Mucosa of descending colon (tissue), 3 donors: ENCODE measurements at regions not wholly inside any gene's neighbourhood (a gene's known extent, or its start where the extent isn't known, plus 50 kb on each side); places are given as distances from the start of the nearest gene placed in this dataset.
"Not testable (repeated sequence)": the region's sequence is repeated elsewhere in the genome, so short reads cannot be mapped to it uniquely, and the experiment has no call there.

Experiments used
- ATAC-seq: fragments of 200-7000 bp; cut with Tn5 transposase; one replicate; pipeline ENCODE4 v1.9.1; 2020; ENCODE audit warnings: mild to moderate bottlenecking, moderate library complexity
- DNase-seq, 3 donors: peaks; one replicate each; pipeline ENCODE4 v3.0.0-alpha.2; 2020
- H3K36me3 ChIP-seq: fragments of 200-600 bp; one replicate; pipeline ENCODE4 v1.8.0; 2021; ENCODE audit warnings: low read depth, mild to moderate bottlenecking
- H3K4me1 ChIP-seq: fragments of 200-600 bp; one replicate; pipeline ENCODE4 v1.8.0; 2021; ENCODE audit warnings: low read depth, mild to moderate bottlenecking
- H3K4me3 ChIP-seq: fragments of 200-600 bp; one replicate; pipeline ENCODE4 v1.8.0; 2021; ENCODE audit warnings: mild to moderate bottlenecking
- H3K9me3 ChIP-seq: fragments of 200-600 bp; one replicate; pipeline ENCODE4 v1.8.0; 2021; ENCODE audit warnings: mild to moderate bottlenecking
- CTCF ChIP-seq: fragments of 200-600 bp; IDR thresholded peaks from one replicate; pipeline ENCODE4 v1.8.0; 2022; ENCODE audit warnings: antibody characterized with exemption, mild to moderate bottlenecking
- intact Hi-C, 2 donors: fragments of 100-400 bp; cut with DNase I in 1 of 2; cut with micrococcal nuclease in 1 of 2; formaldehyde crosslinking; loops; one replicate each; pipeline versions ENCODE4 v1.11.0 to v1.11.1; 2022; cut with DNase I, micrococcal nuclease
- donor health status: DM: no; HTN: no; CAD: no; lungs with moderate emphysema.
- donor health status: DM: no; HTN: no; CAD: no.
- donor health status: DM: no; HTN: yes; CAD: no.

GRCh38 chr7:67631476-67631875 is 634.8 kb downstream of the TYW1 start:
- H3K4me1 ChIP-seq = no peaks in the 10 kb centered on the region
- H3K36me3 ChIP-seq = no peaks in the 10 kb centered on the region
- H3K9me3 ChIP-seq = no peaks in the 10 kb centered on the region
- intact Hi-C loops = no loop called here
- DNase-seq (no peak), ATAC-seq (no peak)
- TF ChIP-seq CTCF = no peak
- H3K4me3 ChIP-seq = no peak overlapping the region

GRCh38 chr7:67635271-67635670 is 638.6 kb downstream of the TYW1 start:
- no peaks in the 10 kb centered on the region for H3K36me3 ChIP-seq
- no peak for ATAC-seq
- intact Hi-C loops = no loop called here

GRCh38 chr7:67636348-67637022 is 639.9 kb downstream of the TYW1 start:
- DNase-seq = no peak
- Histone ChIP-seq H3K4me3 (no peak overlapping the region), H3K36me3 (no peaks in the 10 kb centered on the region), H3K4me1 (no peaks in the 10 kb centered on the region), H3K9me3 (no peaks in the 10 kb centered on the region)
- intact Hi-C loops = no loop called here
- TF ChIP-seq CTCF = no peak
- no peak for ATAC-seq

More at GRCh38 chr7:67635271-67635670, 638.6 kb downstream of the TYW1 start:
- TF ChIP-seq CTCF = no peak
- Histone ChIP-seq H3K4me3 (no peak overlapping the region), H3K9me3 (no peaks in the 10 kb centered on the region), H3K4me1 (no peaks in the 10 kb centered on the region)
- DNase-seq = no peak

- H3K9me3 ChIP-seq = no peaks in the 10 kb centered on the region
- no peaks in the 10 kb centered on the region for H3K4me1 ChIP-seq
- no peak for ATAC-seq
- DNase-seq = no peak
- no peak for TF ChIP-seq CTCF
- no peak overlapping the region for H3K4me3 ChIP-seq
- no peaks in the 10 kb centered on the region for H3K36me3 ChIP-seq
- intact Hi-C loops = no loop called here
These were observed 640.4 kb downstream of the TYW1 start for GRCh38 chr7:67637023-67637358.

GRCh38 chr7:67642542-67642941 is 645.9 kb downstream of the TYW1 start:
- H3K4me1 ChIP-seq, ATAC-seq, H3K9me3 ChIP-seq, DNase-seq, intact Hi-C loops, H3K36me3 ChIP-seq, H3K4me3 ChIP-seq: not testable (repeated sequence)

- Histone ChIP-seq H3K4me1 (no peaks in the 10 kb centered on the region), H3K4me3 (no peak overlapping the region), H3K36me3 (no peaks in the 10 kb centered on the region), H3K9me3 (no peaks in the 10 kb centered on the region)
- no peak for TF ChIP-seq CTCF
- ATAC-seq = no peak
- DNase-seq = no peak
- intact Hi-C loops = no loop called here
These were observed 647.5 kb downstream of the TYW1 start for GRCh38 chr7:67644151-67644550.
